ENCODE measurements at regions not wholly inside any gene's neighbourhood (a gene's known extent, or its start where the extent isn't known, plus 50 kb on each side); places are given as distances from the start of the nearest gene placed in this dataset.

GRCh38 chr14:22418631-22419030 is 170.4 kb downstream of the DAD1 start:
- no peak for DNase-seq

DNA sequence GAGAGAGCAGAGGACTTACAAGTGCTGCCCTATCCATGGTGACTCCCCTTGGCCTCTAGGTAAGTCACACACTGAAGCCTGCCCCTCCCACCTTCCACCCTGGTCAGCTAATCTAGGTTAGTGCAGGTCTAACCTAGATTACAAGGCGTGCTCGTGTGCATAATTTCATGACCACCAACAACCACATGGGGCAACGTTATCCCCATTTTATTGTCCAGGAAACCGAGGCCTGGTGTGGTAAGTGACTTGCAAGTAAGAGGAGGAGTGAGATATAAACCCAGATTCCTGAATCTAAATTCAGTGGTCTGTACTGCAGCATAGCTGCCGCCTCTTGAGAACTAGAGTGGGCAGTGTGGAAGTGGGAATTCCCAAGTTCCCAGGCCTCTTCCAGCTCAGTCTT is 171.1 kb downstream of the DAD1 start:
- no peak for DNase-seq

- DNase-seq = no peak
Measured at GRCh38 chr14:22416193-22416592, 172.8 kb downstream of the DAD1 start.

GRCh38 chr14:22415605-22415959 is 173.4 kb downstream of the DAD1 start:
- DNase-seq = no peak

DNA sequence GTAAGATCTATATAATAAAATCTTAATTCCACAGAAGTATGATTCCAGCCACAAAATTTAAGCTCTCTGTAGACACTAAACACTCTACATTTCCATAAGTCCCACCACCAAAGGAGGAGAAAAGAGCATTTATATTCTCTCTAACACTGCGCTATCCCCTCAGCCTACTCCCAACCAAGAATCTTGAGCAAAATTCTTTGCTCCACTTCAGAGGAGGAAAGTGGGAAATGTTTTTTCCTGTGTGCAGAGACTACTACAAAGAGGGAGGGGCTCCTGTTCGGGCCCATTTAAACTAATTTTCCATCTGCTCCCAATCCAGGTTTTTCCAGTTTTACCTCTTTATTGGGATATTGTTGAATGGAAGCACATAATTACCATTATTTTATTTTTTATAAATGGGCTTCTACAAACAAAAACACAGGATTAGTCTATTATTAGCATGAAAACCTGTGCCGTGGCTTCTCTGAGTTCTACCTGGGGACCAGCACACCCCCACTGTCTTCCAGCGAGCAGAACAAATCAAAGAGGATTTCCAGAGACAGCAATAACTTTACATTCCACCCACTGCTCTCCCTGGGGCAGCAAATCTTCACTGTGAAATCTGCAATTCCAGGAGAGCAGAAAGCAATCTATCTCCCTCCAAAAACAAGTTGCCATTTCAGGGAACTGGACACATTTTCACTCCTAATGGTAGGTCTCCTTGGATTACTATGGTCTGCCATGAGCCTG is 174.0 kb downstream of the DAD1 start:
- no peak for DNase-seq

GRCh38 chr14:22412926-22413411 is 176.1 kb downstream of the DAD1 start:
- DNase-seq = no peak

DNA sequence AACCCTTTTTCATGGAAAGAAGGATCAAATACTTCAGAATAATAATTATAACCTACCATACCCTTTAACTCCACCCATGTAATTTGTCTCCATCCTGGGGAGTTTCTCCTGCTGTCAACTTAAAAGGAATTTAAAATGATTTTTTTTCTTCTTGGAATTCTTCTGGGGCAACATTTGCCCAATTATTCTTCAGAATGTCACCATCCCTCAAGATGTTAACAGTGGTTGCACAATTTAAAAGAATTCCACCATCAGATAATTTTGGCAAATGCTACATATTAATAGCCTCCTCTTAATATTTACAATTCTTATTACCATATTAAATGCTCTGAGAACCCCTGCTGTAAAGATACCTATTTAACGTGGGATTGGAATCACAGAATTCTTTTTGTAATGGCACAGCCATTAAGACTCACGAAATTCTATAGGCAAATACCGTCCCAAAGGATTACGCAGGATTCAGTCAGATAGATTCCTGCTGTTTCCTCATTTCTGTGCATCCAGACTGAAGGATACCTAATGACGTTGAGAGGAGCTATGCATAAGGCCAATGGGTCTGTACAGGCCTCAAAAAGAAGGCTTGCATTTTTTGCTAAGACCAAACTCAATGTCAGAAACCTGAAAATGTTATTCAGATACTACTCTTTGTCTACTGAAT is 177.5 kb downstream of the DAD1 start:
- DNase-seq = no peak

GRCh38 chr14:22410497-22410896 is 178.5 kb downstream of the DAD1 start:
- DNase-seq = no peak

GRCh38 chr14:22409006-22409405 is 180.0 kb downstream of the DAD1 start:
- no peak for DNase-seq

DNA sequence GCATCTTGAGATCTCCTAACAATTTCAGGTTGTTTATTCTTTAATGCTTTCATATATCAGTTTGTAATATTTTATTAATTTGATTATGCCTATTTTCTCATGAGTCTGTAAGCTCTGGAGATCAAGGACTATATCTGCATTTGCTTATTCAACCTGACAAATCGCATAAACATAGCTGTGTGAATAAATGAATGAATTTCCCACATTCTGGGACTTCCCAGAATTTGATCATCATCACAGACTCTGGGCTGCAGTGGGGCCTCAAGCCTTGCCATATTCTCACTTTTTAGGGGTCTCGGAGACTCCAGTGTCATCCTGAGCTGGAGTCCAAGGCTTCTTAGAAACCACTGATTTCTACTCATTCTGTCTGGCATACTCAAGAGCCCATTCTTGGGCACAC is 180.5 kb downstream of the DAD1 start:
- no peak for DNase-seq

DNA sequence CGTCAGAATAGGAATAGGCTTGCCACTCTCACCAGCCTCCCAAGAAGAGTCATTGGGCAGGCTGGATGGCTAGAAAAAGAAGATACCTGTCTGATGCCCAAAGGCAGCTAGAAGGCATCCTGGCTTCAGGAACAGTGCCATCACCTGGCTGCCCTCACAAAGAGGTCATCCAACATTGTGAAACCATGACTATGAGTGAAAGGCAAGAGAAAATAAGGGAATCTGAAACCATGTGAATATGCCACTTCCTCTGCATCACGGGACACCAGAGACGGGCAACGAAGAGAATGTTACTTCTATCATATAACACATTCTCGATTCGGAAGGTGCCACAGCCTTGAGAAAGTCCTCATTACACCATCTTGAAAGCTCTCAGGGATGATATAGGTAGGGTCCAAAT is 182.0 kb downstream of the DAD1 start:
- DNase-seq = no peak

- DNase-seq = no peak
Measured at GRCh38 chr14:22405201-22405600, 183.8 kb downstream of the DAD1 start.

- DNase-seq = no peak
Measured at GRCh38 chr14:22403296-22403695, 185.7 kb downstream of the DAD1 start.

GRCh38 chr14:22400655-22401259 is 188.3 kb downstream of the DAD1 start:
- no peak for DNase-seq

GRCh38 chr14:22399776-22400175 is 189.2 kb downstream of the DAD1 start:
- DNase-seq = no peak

DNA sequence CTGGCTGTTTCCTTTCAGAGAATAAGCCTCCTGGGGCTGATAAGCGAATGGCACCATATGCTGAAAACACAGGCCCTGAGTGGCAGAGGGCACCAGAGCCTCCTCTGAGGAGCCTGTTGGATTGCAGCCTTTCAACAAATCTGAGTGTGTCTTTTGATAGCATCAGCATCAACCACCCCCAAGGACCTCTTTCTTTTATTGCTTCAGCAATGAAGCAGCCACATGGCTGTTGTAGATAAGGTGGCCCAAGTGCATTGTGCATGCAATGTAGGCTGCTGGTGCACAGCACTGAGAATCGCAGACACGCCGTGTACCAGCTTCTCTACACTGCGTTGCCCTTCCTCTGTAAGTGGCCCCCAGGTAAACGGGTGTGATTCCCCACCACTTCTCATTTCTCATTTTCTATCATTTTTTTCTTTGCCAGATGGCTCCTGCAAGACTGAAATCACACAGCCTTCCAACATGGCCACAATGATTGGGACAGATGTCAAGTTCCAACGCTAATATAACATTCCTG is 191.7 kb downstream of the DAD1 start:
- no peak for DNase-seq

- no peak for DNase-seq
Measured at GRCh38 chr14:22395803-22396202, 193.2 kb downstream of the DAD1 start.

DNA sequence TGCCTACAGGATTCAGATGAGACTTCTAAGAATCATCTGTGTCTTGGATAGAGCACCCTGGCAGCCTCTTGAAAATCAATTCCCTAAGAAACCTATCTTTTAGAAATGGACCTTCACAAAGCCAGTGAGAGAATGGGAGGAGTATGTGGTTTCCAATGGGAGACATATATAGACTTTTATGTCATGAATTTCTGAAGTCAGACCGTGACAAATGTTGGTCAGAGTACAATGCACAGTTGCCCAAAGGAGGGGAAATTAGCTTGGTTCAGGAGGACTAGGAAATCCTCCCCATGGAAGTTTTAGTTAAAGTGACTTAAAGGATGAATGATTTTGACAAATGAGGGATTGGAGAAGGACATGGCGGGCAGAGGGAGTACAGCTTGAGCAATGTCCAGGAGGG is 194.4 kb downstream of the DAD1 start:
- no peak for DNase-seq

- no peak for DNase-seq
Measured at GRCh38 chr14:22393796-22394195, 195.2 kb downstream of the DAD1 start.

DNA sequence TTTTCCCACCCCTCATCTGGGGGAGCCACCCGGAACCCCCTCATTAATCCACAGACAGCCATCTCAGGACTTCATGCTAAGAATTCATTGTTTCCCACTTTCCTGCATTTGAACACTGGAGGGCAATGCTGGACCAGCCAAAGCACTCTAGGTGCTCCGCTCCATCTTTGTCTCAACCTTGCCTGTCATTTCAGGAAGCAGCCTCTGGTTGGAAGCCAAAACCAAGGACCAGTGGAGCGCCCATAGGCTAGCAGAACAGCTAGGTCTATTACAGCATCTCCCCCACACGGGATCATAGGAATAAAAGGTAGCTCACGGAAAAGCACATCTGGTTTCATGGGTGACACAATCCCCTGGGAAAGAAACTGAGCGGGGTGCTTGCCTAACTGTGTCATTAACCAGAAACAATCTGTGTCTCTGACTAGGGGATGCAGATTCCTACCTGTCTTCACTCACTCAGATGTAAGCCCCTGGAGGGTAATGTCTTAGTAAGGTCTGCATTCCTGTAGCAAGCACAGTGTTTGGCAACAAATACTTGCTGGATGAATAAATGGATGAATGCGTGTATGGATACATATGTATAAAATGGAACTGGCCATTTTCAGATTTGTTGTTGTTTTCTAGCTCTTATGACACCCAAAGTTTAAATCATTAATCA is 197.0 kb downstream of the DAD1 start:
- DNase-seq = peak in 37 of 51 donors; percentile 4 to 71 (median 34)

GRCh38 chr14:22390824-22391461 is 198.1 kb downstream of the DAD1 start:
- DNase-seq = no peak

GRCh38 chr14:22390195-22390594 is 198.8 kb downstream of the DAD1 start:
- no peak for DNase-seq
